ENCODE measurements at regions not wholly inside any gene's neighbourhood (a gene's known extent, or its start where the extent isn't known, plus 50 kb on each side); places are given as distances from the start of the nearest gene placed in this dataset.

DNA sequence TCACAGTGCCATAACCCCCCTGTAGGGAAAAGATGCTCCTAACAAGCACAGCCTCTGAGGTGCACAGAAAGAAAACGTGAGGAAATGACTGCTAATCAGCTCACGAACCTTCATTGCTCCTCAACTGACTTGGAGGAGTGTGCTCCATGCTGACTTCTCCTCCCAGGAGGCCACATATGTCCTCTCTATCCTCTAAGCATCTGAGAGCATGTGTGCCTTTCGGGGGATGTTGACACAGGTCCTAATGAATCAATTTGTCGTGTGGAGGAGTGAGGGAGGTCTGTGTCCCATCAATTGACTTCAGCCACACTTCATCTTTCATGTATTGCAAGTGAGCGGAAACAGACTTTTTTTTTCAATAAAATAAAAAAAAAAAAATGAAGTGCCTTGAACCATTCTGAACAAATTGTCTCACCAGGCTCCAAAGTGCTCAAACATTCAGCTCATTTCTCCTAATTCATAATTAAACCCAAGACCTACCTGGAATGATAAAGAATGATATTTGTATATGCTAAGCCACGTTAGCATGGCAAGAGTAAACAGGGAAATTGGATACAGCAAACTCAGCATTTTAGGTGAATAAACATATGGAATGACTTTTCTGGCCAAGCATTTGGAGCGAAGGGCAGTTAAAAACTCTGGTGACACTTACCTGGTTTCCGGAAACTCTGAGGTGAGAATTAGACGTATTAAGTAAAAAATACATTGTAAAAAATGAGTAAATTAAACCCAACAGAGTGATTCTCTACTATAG, 317.6 kb upstream of the FAT3 start:
- Histone ChIP-seq H3K4me3 (no peak overlapping the region), H3K4me1 (no peaks in the 10 kb centered on the region), H3K27ac (no peak overlapping the region), H3K9ac (ENCODE audit: low read depth in 2 of 2, low read length in 2 of 2) (no peak overlapping the region), H3K36me3 (no peaks in the 10 kb centered on the region), H3K27me3 (no peaks in the 10 kb centered on the region), H3K9me3 (no peaks in the 10 kb centered on the region)
- no peak for DNase-seq
- TF ChIP-seq, protein P1, sequence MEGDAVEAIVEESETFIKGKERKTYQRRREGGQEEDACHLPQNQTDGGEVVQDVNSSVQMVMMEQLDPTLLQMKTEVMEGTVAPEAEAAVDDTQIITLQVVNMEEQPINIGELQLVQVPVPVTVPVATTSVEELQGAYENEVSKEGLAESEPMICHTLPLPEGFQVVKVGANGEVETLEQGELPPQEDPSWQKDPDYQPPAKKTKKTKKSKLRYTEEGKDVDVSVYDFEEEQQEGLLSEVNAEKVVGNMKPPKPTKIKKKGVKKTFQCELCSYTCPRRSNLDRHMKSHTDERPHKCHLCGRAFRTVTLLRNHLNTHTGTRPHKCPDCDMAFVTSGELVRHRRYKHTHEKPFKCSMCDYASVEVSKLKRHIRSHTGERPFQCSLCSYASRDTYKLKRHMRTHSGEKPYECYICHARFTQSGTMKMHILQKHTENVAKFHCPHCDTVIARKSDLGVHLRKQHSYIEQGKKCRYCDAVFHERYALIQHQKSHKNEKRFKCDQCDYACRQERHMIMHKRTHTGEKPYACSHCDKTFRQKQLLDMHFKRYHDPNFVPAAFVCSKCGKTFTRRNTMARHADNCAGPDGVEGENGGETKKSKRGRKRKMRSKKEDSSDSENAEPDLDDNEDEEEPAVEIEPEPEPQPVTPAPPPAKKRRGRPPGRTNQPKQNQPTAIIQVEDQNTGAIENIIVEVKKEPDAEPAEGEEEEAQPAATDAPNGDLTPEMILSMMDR (IDR thresholded peaks at IDR 0.05), result no peak
- intact Hi-C loops (cut with DNase I), result no loop called here

DNA sequence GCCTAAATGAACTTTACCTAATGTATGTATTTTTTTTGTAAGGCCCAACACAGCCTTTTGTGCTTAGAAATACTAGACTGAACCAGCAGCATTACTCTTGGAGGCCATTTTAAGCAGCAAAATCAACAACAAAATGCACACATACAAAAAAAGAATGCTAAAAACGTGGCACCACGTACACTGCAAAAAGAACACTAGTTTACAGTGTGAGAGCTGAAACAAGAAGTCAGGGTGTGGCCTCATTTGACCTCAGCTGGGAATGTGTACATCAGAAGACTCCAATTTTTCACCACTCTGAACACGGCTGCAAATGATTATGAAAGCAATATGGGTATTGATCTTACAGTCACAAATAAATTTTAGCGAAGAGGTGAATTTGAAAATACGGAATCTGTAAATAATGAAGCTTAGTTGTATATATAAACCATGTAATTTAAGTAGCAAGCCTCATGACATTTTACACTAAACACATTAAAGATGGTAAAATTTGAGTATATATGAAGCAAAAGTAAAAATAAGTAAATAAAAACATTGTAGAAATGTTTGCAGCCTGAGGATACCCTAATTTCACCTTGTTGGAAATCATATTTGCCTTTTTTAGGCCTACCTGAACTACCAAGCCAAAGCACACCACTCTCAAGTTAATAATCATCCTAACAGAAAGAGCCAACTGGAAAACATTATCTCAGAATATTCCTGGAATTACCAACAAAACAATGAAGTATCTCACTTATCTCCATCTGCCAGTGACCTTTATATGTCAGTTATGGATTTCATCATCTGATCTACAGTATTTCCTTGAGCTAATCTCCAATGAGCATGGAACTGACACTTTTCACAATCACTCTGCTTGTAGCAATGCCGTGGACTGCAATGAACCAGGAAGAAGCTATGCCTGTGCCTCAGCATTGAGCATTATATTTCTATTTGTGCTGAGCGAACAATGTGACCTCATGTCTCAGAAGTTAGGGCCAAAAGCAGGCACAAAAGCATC, 319.5 kb upstream of the FAT3 start:
- H3K9me3 ChIP-seq, result no peaks in the 10 kb centered on the region
- no peak overlapping the region for H3K4me3 ChIP-seq
- TF ChIP-seq, protein P1 (IDR thresholded peaks at IDR 0.05), result no peak
- intact Hi-C loops (cut with DNase I), result no loop called here
- no peaks in the 10 kb centered on the region for H3K27me3 ChIP-seq
- no peak overlapping the region for H3K27ac ChIP-seq
- H3K4me1 ChIP-seq, result no peaks in the 10 kb centered on the region
- H3K9ac ChIP-seq (ENCODE audit: low read depth in 2 of 2, low read length in 2 of 2), result no peak overlapping the region
- no peak for DNase-seq
- H3K36me3 ChIP-seq, result no peaks in the 10 kb centered on the region

DNA sequence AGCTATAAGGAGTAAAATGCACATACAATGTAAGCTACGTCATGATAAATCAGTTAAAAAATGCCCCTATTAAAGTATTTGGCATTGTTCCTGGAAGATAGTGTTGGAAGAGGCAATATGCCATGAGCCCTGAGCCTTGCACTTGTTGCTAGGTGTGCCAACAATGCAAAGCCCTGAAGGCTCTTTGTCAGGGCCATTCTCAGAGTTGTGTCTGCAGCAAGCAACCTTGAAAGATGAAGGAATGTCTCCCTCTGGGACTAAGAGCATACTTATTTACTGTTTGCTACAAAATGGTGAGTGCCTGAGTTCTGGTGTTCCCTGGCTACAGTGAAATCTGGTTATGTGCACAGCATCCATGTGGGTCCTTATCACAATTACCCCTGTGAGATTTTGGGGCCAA, 322.3 kb upstream of the FAT3 start:
- no peak overlapping the region for H3K4me3 ChIP-seq
- no peaks in the 10 kb centered on the region for H3K27me3 ChIP-seq
- H3K36me3 ChIP-seq, result no peaks in the 10 kb centered on the region
- TF ChIP-seq, protein P1 (IDR thresholded peaks at IDR 0.05), result no peak
- no peaks in the 10 kb centered on the region for H3K9me3 ChIP-seq
- no peaks in the 10 kb centered on the region for H3K4me1 ChIP-seq
- no peak overlapping the region for H3K27ac ChIP-seq
- no peak for DNase-seq
- intact Hi-C loops (cut with DNase I), result no loop called here
- H3K9ac ChIP-seq (ENCODE audit: low read depth in 2 of 2, low read length in 2 of 2), result no peak overlapping the region

DNA sequence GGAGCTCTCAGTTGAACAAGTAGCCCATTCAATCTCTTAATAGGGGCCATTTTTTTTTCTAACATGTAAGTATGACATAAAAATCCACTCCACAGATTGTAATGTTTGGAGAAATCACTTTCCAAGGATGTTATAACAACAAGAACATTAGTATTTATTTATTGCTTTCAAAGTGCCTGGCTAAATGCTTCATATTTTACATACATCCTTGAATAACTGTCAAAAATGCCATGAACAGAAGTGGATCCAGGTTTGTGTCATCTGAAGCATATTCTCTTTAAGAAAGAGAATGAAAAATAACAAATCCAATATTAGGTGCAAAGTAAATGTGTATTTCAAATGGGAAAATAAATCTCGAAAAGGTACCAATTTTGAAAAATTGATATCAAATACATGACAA, 344.0 kb upstream of the FAT3 start:
- H3K9me3 ChIP-seq, result no peaks in the 10 kb centered on the region
- H3K27ac ChIP-seq, result no peak overlapping the region
- intact Hi-C loops (cut with DNase I), result no loop called here

DNA sequence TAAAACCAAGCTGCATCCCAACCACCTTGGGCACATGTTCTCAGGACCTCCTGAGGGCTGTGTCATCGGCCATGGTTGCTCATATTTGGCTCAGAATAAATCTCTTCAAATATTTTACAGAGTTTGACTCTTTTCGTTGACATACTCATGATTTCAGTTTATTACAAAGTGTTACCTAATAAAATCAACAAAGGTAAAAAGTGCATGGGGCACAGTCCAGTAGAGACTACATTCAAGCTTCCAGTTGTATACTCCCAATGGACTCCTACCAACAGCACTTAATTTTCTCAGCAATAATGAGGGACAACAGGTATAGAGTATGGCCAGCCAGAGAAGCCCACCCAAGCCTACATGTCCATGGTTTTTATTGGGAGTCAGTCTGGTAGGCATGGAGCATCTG, 347.9 kb upstream of the FAT3 start:
- intact Hi-C loops (cut with DNase I), result no loop called here
- Histone ChIP-seq H3K4me3 (no peak overlapping the region), H3K27ac (no peak overlapping the region), H3K36me3 (no peaks in the 10 kb centered on the region), H3K27me3 (no peaks in the 10 kb centered on the region), H3K9me3 (no peaks in the 10 kb centered on the region), H3K4me1 (no peaks in the 10 kb centered on the region), H3K9ac (ENCODE audit: low read depth in 2 of 2, low read length in 2 of 2) (no peak overlapping the region)
- TF ChIP-seq, protein P1 (IDR thresholded peaks at IDR 0.05), result no peak
- no peak for DNase-seq

More for the DNA sequence above, 344.0 kb upstream of the FAT3 start:
- TF ChIP-seq, protein P1 (IDR thresholded peaks at IDR 0.05), result no peak
- Histone ChIP-seq H3K4me1 (no peaks in the 10 kb centered on the region), H3K4me3 (no peak overlapping the region), H3K36me3 (no peaks in the 10 kb centered on the region), H3K9ac (ENCODE audit: low read depth in 2 of 2, low read length in 2 of 2) (no peak overlapping the region), H3K27me3 (no peaks in the 10 kb centered on the region)
- no peak for DNase-seq
